Glomerular visceral epithelial cell (primary cell): ENCODE measurements at regions not wholly inside any gene's neighbourhood (a gene's known extent, or its start where the extent isn't known, plus 50 kb on each side); places are given as distances from the start of the nearest gene placed in this dataset.

Experiments
- DNase-seq: peaks from one replicate; pipeline ENCODE4 v3.0.0-alpha.2; 2016; ENCODE audit errors: extremely low spot score

GRCh38 chr20:48463916-48464315 lies 363.9 kb downstream of the PREX1 start:
- DNase-seq: no peak

- DNase-seq: no peak
Observed at GRCh38 chr20:48463096-48463720, 364.6 kb downstream of the PREX1 start.

GRCh38 chr20:48461735-48462119 lies 366.1 kb downstream of the PREX1 start:
- DNase-seq: no peak

DNA sequence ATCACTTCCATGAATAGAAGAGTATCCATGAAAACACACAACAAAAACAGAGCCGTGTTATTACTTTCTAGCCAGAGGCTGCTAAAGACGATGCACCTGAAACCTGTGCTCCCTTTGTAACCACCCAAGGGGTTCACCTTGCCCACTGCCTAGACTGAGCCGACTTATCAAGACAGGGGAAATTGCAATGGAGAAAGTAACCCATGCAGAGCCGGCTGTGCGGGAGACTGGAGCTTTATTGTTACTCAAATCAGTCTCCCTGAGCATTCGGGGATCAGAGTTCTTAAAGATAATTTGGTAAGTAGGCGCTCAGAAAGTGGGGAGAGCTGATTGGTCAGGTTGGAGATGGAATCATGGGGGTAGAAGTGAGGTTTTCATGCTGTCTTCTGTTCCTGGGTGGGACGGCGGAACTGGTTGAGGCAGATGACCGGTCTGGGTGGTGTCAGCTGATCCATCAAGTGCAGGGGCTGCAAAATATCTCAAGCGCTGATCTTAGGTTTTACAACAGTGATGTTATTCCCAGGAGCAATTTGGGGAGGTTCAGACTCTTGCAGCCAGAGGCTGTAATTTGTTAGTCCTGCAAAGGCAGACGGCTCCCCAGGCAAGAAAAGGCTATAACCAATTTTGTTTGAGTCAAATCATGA lies 366.6 kb downstream of the PREX1 start:
- no peak for DNase-seq

DNA sequence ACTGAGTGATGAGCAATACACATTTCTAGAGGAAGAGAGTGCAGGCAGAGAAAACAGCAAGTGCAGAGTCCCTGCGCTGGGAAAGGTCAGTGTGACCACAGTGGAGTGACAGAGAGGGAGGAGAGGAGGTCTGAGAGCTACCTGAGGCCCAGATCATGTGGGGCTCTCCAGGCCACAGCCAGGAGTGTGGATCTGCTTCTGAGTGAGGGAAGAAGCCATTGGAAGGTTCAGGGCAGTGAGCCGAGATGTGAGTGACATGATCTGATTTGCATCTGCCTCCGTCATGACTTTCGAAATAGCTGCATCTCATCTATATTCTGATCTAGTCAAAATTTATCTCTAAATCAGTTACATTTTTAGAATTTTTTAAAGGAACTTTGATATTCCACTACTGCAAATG lies 367.1 kb downstream of the PREX1 start:
- DNase-seq: no peak

DNA sequence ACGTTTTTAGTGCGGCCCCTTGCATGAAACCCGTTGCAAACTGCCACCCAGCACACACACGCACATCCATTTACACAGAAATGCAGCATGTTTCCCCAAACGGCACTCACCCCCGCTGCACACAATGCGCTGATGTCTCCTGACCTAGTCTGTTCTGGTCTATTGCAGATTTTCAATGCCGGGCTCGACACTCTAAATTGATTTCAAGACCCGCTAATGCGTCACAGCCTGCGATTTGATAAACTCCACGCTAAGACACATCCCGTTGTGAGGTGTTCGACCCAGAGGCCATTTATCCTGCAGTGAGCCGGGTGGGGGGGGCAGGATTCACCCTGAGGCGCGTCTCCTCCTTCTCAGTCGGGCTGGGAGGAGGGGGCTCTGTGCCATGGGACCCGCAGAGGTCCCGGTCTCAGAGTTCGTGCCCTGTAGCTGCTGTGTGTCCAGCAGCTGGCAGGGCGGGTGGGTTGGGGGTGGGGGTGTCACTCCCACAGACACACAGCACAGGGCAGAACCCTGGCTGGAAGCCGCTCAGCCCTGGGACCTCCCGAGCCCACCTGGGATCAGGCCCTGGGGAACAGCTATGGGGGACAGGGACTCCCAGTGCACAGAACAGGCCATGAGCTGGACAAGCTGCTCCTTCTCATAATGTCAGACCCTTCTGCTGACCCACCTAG lies 367.9 kb downstream of the PREX1 start:
- DNase-seq: no peak

DNA sequence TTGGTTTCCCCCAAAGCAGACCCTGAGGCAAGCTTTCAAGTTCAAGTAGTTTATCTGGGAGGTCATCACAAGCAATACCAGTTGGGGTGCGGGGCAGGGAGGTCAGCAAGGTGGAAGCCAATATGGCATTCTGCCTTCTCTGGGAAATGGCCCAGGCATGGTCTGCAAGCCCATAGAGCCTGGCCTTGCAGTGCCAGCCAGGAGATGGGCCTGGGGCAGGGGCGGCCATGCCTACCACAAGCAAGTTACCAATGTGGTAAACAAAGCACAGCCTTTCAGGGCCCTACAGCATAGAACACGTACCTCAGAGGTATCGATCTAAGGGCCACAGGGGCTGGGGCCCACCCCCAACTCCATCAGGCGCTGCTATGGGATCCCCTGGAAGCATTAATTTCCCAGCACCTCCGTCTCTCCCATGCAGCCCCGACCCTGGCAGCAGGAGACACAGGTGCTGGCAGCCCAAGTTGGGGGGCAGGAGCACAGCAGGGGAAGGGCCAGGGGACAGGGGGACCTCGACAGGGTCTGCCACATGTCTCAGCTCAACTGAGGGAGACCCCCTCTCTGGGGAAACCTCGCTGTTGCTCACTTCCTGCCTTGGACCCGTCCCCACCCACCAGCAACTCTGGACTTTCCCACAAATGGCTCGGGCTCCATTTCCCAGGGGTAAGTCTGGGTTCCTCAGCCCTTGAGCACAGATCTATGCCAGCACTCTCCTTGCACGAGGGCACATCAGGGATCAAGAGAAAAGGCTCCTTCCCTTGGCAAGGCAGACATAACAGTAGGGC lies 369.0 kb downstream of the PREX1 start:
- no peak for DNase-seq

DNA sequence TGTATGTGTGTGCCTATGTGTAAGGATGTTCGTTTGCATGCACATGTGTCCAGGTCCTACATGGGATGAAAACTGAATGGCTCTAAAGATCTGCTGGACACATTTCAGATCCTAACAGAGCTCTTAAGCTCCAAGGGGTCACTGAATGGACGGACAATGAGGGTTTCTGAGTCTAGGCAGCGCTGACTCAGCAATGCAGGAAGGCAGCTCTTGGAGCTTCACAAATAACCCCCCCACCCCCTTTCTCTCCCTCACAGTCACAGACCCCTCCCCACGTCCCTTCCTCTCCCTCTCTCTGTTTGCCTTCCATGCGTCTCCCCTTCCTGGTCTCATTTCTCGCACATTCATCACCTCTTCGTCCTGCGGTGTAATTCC lies 369.8 kb downstream of the PREX1 start:
- DNase-seq: no peak

DNA sequence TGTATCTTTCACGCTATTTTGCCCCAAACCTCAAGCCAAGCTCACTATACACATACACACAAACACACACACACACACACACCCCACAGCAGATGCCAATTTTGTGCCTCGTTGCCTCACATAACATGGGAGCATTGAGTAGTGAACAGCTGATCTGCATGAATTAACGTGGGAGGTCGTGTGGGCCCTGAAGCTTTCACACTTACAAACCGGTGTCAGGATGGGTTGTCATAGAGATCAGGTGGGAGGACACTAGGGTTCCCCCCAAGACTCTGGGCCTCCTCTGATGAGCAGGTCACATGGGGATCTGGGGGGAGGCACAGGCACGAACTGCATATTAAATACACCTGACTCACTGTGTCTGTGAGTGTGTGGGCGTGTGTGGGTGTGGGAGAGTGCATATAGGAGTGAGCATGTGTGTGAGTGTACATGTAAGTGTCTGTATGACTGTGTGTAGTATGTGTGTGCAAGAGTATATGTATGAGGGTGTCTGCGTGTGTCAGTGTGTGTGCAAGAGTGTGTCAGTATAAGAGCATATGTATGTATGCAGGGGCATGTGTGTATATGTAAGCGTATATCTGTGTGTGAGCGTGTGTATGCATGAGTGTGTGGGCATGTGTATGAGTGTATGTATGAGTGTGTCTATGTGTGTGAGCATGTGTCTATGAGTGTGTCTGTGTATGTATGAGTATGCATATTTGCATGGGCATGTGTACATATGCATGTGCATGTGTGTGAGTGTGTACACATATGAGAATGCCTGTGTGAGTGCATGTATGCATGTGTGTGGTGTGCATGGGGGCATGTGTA lies 370.4 kb downstream of the PREX1 start:
- no peak for DNase-seq

DNA sequence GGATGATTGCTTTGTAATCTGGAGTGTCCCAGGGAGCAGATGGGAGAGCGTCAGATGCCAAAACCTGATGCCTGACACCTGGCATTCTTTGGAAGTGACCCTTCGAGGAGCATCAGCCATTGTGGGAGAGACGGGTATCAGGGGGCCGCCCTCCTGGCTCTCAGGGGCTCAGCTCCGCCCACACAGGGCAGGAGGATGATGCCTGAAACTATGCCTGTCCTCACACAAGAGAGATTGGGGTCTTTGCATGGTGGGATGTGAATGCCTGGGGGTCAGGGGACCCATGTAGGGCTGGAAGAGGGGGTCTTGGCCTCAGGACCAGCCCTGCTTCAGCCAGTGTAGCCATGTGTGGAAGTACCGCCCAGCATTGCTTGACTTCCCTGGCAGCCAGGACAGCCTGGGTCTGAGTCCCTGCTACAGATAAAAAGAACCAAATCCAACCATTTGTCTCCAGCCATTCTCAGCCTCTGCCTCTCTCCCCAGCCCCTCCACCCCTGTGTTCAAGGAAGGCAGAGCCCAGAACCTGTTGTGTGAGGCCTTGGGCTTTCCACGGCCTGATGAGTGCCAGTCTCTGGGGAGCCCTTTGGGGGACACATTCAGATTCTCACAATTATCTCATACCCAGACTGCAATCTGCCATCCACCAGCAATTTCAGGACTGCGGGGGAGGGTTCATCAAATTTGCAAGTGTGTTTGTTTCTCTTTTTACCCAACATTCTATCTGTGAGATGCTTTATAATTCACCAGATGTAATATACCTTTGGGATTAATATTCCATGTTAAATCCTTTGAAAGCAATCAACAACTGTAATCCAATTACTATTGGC lies 371.2 kb downstream of the PREX1 start:
- no peak for DNase-seq

- no peak for DNase-seq
Observed at GRCh38 chr20:48455651-48456365, 372.0 kb downstream of the PREX1 start.

- no peak for DNase-seq
Observed at GRCh38 chr20:48454671-48455490, 372.9 kb downstream of the PREX1 start.

DNA sequence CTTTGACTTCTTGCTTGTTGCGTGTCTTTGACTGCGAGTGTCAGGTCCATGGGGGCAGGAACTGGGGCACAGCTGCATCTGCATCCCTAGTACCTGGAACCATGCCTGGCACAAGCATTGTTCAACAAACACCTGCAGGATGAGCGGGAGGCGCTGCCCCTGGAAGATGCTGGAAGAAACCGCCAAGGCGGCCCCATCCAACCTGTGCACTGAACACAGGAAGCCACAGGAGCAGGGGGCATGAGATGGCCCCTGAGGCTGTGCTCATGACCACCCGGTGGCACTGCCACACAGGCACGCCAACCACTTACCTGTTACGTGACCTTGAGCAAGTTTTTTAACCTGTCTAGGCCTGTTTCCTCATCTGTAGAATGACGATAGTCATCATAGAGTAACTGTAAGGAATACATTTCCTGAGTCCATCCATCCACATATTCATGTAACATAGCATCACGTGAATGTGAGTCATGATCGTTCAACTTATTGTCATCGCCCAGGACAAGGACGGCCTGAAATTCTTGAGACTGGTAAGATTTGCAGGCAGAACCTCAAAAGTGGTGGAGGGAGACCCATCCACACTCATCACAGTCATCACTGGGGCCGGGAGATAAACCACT lies 374.2 kb downstream of the PREX1 start:
- no peak for DNase-seq

DNA sequence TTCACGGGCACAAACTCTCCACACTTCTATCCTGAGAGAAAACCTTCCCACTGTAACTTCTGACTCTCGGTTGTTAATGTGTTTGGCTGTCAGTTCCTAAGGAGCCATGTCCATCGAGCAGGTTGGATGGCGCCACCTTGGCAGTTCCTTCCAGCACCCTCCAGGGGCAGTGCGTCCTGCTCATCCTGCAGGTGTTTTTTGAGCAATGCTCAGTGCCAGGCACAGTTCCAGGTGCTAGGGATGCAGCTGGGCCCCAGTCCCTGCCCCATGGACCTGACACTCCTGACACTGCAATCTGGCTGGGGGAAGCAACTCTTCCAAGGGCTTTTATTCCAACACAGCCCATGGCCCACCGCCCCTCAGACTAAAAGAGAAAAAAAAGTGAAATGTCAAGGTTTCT lies 376.4 kb downstream of the PREX1 start:
- DNase-seq: no peak

DNA sequence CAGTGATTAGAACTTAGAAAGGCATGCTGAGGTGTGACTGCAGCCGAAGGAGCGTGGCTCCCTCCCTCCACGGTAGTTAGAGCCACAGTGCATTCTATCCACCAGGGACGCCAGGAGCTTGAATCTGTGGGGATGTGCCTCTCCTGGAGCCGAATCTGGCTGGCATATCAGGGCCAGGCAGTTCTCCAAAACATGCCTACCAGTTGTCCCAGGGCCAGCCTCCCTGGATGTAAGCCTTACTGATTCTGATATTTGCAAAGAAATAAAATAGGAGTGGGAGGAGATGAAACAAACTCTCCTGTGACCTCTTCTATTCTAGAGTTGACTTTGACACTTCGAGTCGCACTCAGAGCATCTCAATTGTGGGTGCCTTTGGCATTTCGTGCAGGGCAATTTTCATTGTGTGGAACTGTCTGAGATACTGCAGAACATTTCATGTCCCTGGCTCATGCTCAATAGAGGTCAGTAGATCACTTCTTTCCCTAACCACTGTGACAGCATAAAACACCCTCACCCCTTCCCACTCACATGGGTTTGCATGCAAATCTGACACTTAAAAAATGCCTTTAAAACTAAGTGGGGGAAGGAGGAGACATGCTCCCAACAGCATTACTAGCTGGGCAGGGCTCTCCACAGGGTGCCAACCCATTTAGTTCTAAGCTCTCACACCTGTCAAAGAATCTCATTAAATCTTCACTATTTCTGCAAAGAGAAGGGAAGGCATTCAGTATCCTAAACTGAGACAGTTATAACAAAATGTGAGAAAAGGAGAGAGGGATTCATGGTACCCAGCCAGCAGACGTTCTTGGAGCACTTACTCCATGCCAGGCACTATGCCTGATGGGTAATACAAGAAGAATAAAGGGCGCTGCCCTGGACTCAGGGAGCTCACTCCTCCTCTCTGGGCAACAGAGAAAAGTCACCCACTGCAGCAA lies 378.9 kb downstream of the PREX1 start:
- no peak for DNase-seq

DNA sequence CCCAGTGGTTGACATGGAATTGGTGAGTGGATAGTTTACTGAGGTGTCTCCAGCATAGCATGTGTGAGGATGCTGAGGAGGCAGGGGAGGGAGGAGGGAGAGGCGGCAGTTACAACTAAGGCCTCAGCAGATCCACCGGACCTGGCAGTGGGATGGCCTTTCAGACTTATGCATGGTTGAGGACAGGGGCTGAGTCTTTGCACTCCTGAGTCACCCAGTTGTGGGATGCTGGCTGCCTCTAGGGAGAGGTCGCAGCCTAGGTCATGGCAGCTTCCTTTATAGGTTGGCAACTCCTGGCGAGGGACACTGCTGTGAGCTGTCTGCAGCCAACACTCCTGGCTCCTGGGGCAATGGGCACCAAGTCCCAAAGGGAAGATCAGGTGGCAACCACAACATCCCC lies 380.3 kb downstream of the PREX1 start:
- DNase-seq: no peak

DNA sequence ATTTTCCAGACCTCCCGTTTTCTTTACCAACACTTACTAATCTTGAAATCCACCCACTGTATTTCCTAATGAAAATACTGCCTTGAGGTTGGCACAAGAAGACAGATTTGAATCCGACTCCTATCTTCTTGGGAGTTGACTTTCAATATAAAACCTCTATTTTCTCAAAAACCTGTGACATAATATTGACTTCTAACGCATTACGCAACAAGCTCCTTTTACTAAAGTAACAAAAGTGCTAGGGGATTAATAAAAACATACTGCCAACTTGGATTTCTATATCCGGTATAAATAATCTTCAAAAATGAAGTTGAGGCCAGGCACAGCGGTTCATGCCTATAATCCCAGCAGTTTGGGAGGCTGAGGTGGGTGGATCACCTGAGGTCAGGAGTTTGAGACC lies 382.0 kb downstream of the PREX1 start:
- no peak for DNase-seq

GRCh38 chr20:48444249-48444648 lies 383.6 kb downstream of the PREX1 start:
- DNase-seq: no peak
